ENCODE measurements at regions not wholly inside any gene's neighbourhood (a gene's known extent, or its start where the extent isn't known, plus 50 kb on each side); places are given as distances from the start of the nearest gene placed in this dataset.

DNA sequence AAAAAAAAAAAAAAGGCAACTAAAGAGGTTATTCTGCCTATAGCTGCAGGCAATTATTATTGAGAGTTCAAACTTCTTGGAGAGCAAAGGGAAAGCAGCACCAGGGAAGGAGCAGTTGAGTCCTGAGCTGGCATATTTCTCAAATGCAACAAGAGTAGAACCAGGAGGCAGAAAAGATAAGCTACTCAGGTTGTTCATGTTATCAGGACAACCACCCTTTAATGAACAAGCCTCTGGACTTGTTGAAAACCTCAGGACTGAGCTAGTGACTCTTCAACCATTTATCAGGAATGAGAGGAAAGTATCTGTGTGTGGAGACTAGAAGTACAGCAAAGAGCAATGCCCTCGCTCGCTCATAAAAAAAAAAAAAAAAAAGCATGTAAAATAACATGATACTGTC is 183.0 kb downstream of the KCTD12 start:
- TF ChIP-seq POLR2AphosphoS5 (IDR thresholded peaks at IDR 0.05; ENCODE audit: insufficient read depth, low read depth, low read length) (no peak), POLR2A (IDR thresholded peaks at IDR 0.05; ENCODE audit: low read depth, low read length) (no peak), CTCF (IDR thresholded peaks at IDR 0.05; ENCODE audit: extremely low read depth in 1 of 2, insufficient read depth in 1 of 2, low read depth in 1 of 2, low read length in 2 of 2) (no peak), FOS (IDR thresholded peaks at IDR 0.05; ENCODE audit: borderline replicate concordance, insufficient read depth, low read length) (no peak), EZH2 (IDR thresholded peaks at IDR 0.05; ENCODE audit: borderline replicate concordance, low read depth, low read length, severe bottlenecking) (no peak)
- TF ChIP-seq, protein P1, sequence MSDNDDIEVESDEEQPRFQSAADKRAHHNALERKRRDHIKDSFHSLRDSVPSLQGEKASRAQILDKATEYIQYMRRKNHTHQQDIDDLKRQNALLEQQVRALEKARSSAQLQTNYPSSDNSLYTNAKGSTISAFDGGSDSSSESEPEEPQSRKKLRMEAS (IDR thresholded peaks at IDR 0.05; ENCODE audit: insufficient read depth, insufficient read length) = no peak

Data from endothelial cell of umbilical vein (primary cell).